H1 (cell line): ENCODE measurements at regions not wholly inside any gene's neighbourhood (a gene's known extent, or its start where the extent isn't known, plus 50 kb on each side); places are given as distances from the start of the nearest gene placed in this dataset.

Experiments
- CTCF ChIA-PET: fragments of 300-600 bp; sonication (Branson Sonifier 250); formaldehyde crosslinking; loops from one replicate; lab custom pipeline; 2021; ENCODE audit not compliant: partially characterized antibody; lab: Charles Lee
- POLR2A ChIA-PET: fragments of 300-600 bp; sonication (Branson Sonifier 250); formaldehyde crosslinking; loops from one replicate; lab custom pipeline; 2021; ENCODE audit warnings: inconsistent platforms; ENCODE audit not compliant: partially characterized antibody; lab: Charles Lee
- DNase-seq, 2 experiments: peaks; one replicate each; pipeline versions ENCODE4 v3.0.0 to v3.0.0-alpha.2; 2010 to 2022; ENCODE audit warnings: low spot score in 2 of 2, low read depth in 1 of 2, mixed read lengths in 1 of 2
- FAIRE-seq: peaks from 2 replicates; lab custom pipeline; 2011; peaks lifted over from hg19 to GRCh38; lab: Jason Lieb, UNC
- H2AFZ ChIP-seq: 2 replicates; pipeline ENCODE4 v1.8.1; 2012; ENCODE audit warnings: low read length, inconsistent platforms
- H2AK5ac ChIP-seq: 2 replicates; pipeline ENCODE4 v1.6.1; 2013; ENCODE audit warnings: low read depth, low read length
- H2BK120ac ChIP-seq: replicated peaks from 2 replicates; pipeline ENCODE3; 2013; ENCODE audit warnings: low read depth, low read length, inconsistent platforms
- H2BK12ac ChIP-seq: 2 replicates; pipeline ENCODE4 v1.6.1; 2013; ENCODE audit warnings: low read depth, low read length
- H2BK15ac ChIP-seq: 2 replicates; pipeline ENCODE4 v1.6.1; 2013; ENCODE audit warnings: low read length
- H2BK20ac ChIP-seq: 2 replicates; pipeline ENCODE4 v1.6.1; 2013; ENCODE audit warnings: low read length
- H2BK5ac ChIP-seq: 2 replicates; pipeline ENCODE4 v1.6.1; 2013; ENCODE audit warnings: low read depth, low read length
- H3K14ac ChIP-seq: 2 replicates; pipeline ENCODE4 v1.6.1; 2013; ENCODE audit warnings: inconsistent platforms; ENCODE audit not compliant: insufficient read length
- H3K18ac ChIP-seq: 2 replicates; pipeline ENCODE4 v1.6.1; 2013; ENCODE audit warnings: low read length; ENCODE audit errors: extremely low read depth
- H3K23ac ChIP-seq: 2 replicates; pipeline ENCODE4 v1.6.1; 2013; ENCODE audit warnings: inconsistent platforms; ENCODE audit not compliant: insufficient read length
- H3K23me2 ChIP-seq: 2 replicates; pipeline ENCODE4 v1.6.1; 2013; ENCODE audit warnings: low read depth, low read length
- H3K27ac ChIP-seq: 2 replicates; pipeline ENCODE4 v1.6.1; 2011; ENCODE audit warnings: low read depth, low read length, inconsistent platforms
- H3K27me3 ChIP-seq, 4 experiments: replicated peaks in 1 of 4; 1 replicate in 1 of 4; 2 replicates in 3 of 4; pipeline versions ENCODE4 v1.6.1 to v1.8.1; 2011 to 2013; ENCODE audit warnings: low read length in 3 of 4, mild to moderate bottlenecking in 3 of 4, inconsistent platforms in 2 of 4, mixed read lengths in 2 of 4, moderate library complexity in 1 of 4; ENCODE audit not compliant: control insufficient read depth in 3 of 4, insufficient read depth in 3 of 4; ENCODE audit errors: extremely low read depth in 1 of 4
- H3K36me3 ChIP-seq, 4 experiments: 2 replicates each; pipeline versions ENCODE4 v1.6.1 to v1.8.1; 2011 to 2013; ENCODE audit warnings: mild to moderate bottlenecking in 4 of 4, low read length in 3 of 4, moderate library complexity in 2 of 4, control low read depth in 1 of 4, inconsistent platforms in 1 of 4; ENCODE audit not compliant: insufficient read depth in 4 of 4, control insufficient read depth in 2 of 4
- H3K4ac ChIP-seq: replicated peaks from 2 replicates; pipeline ENCODE3; 2013; ENCODE audit warnings: low read length, low read depth, mixed read lengths, inconsistent platforms; ENCODE audit not compliant: insufficient read length
- H3K4me1 ChIP-seq, 4 experiments: replicated peaks in 1 of 4; 1 replicate in 1 of 4; 2 replicates in 3 of 4; pipeline versions ENCODE4 v1.6.1 to v1.8.1; 2011 to 2013; ENCODE audit warnings: low read length in 3 of 4, inconsistent platforms in 2 of 4, mixed read lengths in 1 of 4; ENCODE audit not compliant: insufficient read depth in 4 of 4, control insufficient read depth in 3 of 4
- H3K4me2 ChIP-seq, 2 experiments: 2 replicates each; pipeline versions ENCODE4 v1.6.1 to v1.8.1; 2011 to 2013; ENCODE audit warnings: low read depth in 2 of 2, low read length in 2 of 2, control low read depth in 1 of 2, inconsistent platforms in 1 of 2, mild to moderate bottlenecking in 1 of 2; ENCODE audit not compliant: insufficient read depth in 1 of 2
- H3K4me3 ChIP-seq, 4 experiments: fragments of 200-600, 300-600 bp in 1 of 4; sonication (generic), shearing (Covaris generic), sonication (Bioruptor Twin) in 1 of 4; 2 replicates each; pipeline versions ENCODE4 v1.5.1 to v1.8.1; 2011 to 2016; ENCODE audit warnings: low read length in 4 of 4, low read depth in 3 of 4, control low read depth in 2 of 4, inconsistent platforms in 2 of 4, mild to moderate bottlenecking in 2 of 4, mixed read lengths in 1 of 4, moderate library complexity in 1 of 4; ENCODE audit not compliant: insufficient read depth in 2 of 4; ENCODE audit errors: extremely low read depth in 1 of 4
- H3K56ac ChIP-seq: replicated peaks from 2 replicates; pipeline ENCODE3; 2013; ENCODE audit warnings: low read depth, mild to moderate bottlenecking, mixed read lengths, low read length, inconsistent platforms; ENCODE audit not compliant: insufficient read length
- H3K79me1 ChIP-seq: 2 replicates; pipeline ENCODE4 v1.6.1; 2013; ENCODE audit warnings: low read depth, low read length, control low read depth
- H3K79me2 ChIP-seq, 2 experiments: 2 replicates each; pipeline versions ENCODE4 v1.6.1 to v1.8.1; 2012 to 2013; ENCODE audit warnings: low read length in 2 of 2, mild to moderate bottlenecking in 2 of 2, inconsistent platforms in 1 of 2; ENCODE audit not compliant: insufficient read depth in 2 of 2, control insufficient read depth in 1 of 2
- H3K9ac ChIP-seq, 4 experiments: replicated peaks in 1 of 4; 1 replicate in 1 of 4; 2 replicates in 3 of 4; pipeline versions ENCODE4 v1.6.1 to v1.8.1; 2011 to 2013; ENCODE audit warnings: low read depth in 3 of 4, low read length in 3 of 4, control low read depth in 2 of 4, mild to moderate bottlenecking in 2 of 4, moderate library complexity in 2 of 4, inconsistent platforms in 1 of 4; ENCODE audit errors: extremely low read depth in 1 of 4
- H3K9me3 ChIP-seq, 2 experiments: 2 replicates each; pipeline versions ENCODE4 v1.6.1 to v1.8.1; 2012 to 2013; ENCODE audit warnings: mild to moderate bottlenecking in 2 of 2, moderate library complexity in 2 of 2, control low read depth in 1 of 2, inconsistent platforms in 1 of 2, low read depth in 1 of 2, low read length in 1 of 2, mixed read lengths in 1 of 2; ENCODE audit not compliant: insufficient read depth in 2 of 2
- H4K20me1 ChIP-seq, 2 experiments: replicated peaks in 1 of 2; 2 replicates each; pipeline versions ENCODE3 to v1.8.1; 2011 to 2013; ENCODE audit warnings: inconsistent platforms in 2 of 2, low read length in 2 of 2, mild to moderate bottlenecking in 1 of 2; ENCODE audit not compliant: insufficient read depth in 2 of 2, control insufficient read depth in 1 of 2
- H4K5ac ChIP-seq: 2 replicates; pipeline ENCODE4 v1.6.1; 2013; ENCODE audit warnings: low read length, low read depth, mixed read lengths, inconsistent platforms; ENCODE audit not compliant: insufficient read length
- H4K8ac ChIP-seq: 2 replicates; pipeline ENCODE4 v1.8.0; 2013; ENCODE audit warnings: mild to moderate bottlenecking, moderate library complexity, low read length, inconsistent platforms; ENCODE audit not compliant: insufficient read depth; ENCODE audit errors: extremely low read depth
- H4K91ac ChIP-seq: replicated peaks from 2 replicates; pipeline ENCODE3; 2013; ENCODE audit warnings: low read length, mixed read lengths, inconsistent platforms; ENCODE audit not compliant: insufficient read length
- CHD1 ChIP-seq: IDR thresholded peaks from 2 replicates; pipeline ENCODE4 v1.6.1; 2012; ENCODE audit warnings: low read depth, low read length, improper control_type of control experiment
- CHD2 ChIP-seq: IDR thresholded peaks from 2 replicates; pipeline ENCODE4 v1.6.1; 2012; ENCODE audit warnings: low read length, improper control_type of control experiment
- HDAC6 ChIP-seq: IDR thresholded peaks from one replicate; pipeline ENCODE4 v1.7.1; 2012; ENCODE audit warnings: low read depth, mild to moderate bottlenecking, inconsistent platforms, low read length, moderate library complexity
- RXRA ChIP-seq: IDR thresholded peaks from 2 replicates; pipeline ENCODE4 v1.6.1; 2011; ENCODE audit warnings: low read depth, mild to moderate bottlenecking, low read length, moderate library complexity; ENCODE audit not compliant: insufficient read depth
- SAP30 ChIP-seq: fragments of 300-600 bp; sonication (generic); IDR thresholded peaks from 2 replicates; pipeline ENCODE4 v1.7.1; 2012; ENCODE audit warnings: low read length, moderate library complexity, mild to moderate bottlenecking, inconsistent platforms; ENCODE audit not compliant: insufficient read depth, insufficient replicate concordance
- SIN3A ChIP-seq, 2 experiments: IDR thresholded peaks in 1 of 2; conservative IDR thresholded peaks in 1 of 2; 2 replicates each; pipeline ENCODE4 v1.6.1; 2011 to 2012; ENCODE audit warnings: low read length in 2 of 2, improper control_type of control experiment in 1 of 2, low read depth in 1 of 2, mild to moderate bottlenecking in 1 of 2
- SIX5 ChIP-seq: IDR thresholded peaks from 2 replicates; pipeline ENCODE4 v1.6.1; 2011; ENCODE audit warnings: mild to moderate bottlenecking, low read depth, low read length
- SP2 ChIP-seq: IDR thresholded peaks from 2 replicates; pipeline ENCODE4 v1.6.1; 2012; ENCODE audit warnings: mild to moderate bottlenecking, low read length, inconsistent platforms
- SRF ChIP-seq: IDR thresholded peaks from 2 replicates; pipeline ENCODE4 v1.6.1; 2011; ENCODE audit warnings: mild to moderate bottlenecking, low read depth, low read length, moderate library complexity
- WGBS, 2 experiments: shearing (Covaris generic) in 1 of 2; methylation state at CpG; one replicate each; pipeline versions ENCODE4 v1.1.6 to v1.1.7; 2013 to 2015; ENCODE audit warnings: low lambda C conversion rate in 2 of 2, mixed read lengths in 2 of 2, inconsistent platforms in 1 of 2, low coverage in 1 of 2, missing lambda C conversion rate in 1 of 2; ENCODE audit not compliant: insufficient replicate concordance in 2 of 2, insufficient coverage in 1 of 2, insufficient read length in 1 of 2; ENCODE audit errors: extremely low coverage in 1 of 2, missing lambda C conversion rate in 1 of 2; 5-methylcytosine and 5-hydroxymethylcytosine counted together

DNA sequence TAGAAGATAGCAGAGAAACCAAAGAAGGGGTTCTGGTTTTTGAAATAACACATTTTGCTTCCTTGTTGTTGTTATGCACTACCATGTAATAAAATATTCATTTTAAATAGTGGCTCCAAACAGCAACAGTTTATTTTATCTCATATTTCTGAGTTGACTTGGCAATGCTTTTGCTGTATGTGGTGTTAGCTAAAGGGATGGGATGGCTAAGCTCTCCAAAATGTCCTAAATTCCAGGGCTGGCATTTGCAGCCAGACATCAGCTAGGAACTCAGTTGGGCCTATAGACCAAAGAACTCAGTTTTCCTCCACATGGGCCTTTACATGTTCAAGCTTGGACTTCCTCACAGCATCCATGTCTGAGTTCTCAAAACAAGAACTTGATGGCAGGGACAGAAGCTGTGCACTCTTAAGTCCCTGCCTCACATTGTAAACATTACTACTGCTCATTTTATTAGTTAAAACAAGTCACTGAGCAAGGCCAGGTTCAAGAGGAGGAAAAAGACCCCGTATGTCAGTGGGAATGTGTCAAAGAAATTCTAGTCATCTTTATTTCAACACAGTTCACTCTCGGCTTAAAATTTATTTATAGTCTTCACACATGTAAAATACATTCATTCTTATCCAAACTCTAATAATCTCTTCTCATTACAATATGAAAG lies 819.3 kb upstream of the PCDH20 start:
- H3K18ac ChIP-seq: no peak overlapping the region
- TF ChIP-seq SIX5 (no peak), SP2 (no peak), CHD2 (no peak), SRF (no peak), HDAC6 (no peak), RXRA (no peak), SIN3A (conservative IDR thresholded peaks at IDR 0.05 in 1 of 2, IDR thresholded peaks at IDR 0.05 in 1 of 2; ENCODE audit: low read depth in 1 of 2, low read length in 2 of 2) (no peak), CHD1 (no peak), SAP30 (no peak)
- H4K20me1 ChIP-seq: no peaks in the 10 kb centered on the region
- H3K4ac ChIP-seq: no peak overlapping the region
- no peak overlapping the region for H2AFZ ChIP-seq
- H2BK20ac ChIP-seq: no peak overlapping the region
- H2BK120ac ChIP-seq: no peak overlapping the region
- H3K79me1 ChIP-seq: no peaks in the 10 kb centered on the region
- H3K23me2 ChIP-seq: no peaks in the 10 kb centered on the region; the same call in 1 of the 2 replicates
- H3K36me3 ChIP-seq: no peaks in the 10 kb centered on the region
- H3K23ac ChIP-seq: no peak overlapping the region
- no peak overlapping the region for H3K4me3 ChIP-seq
- no peak overlapping the region for H3K27ac ChIP-seq
- no peak overlapping the region for H4K91ac ChIP-seq
- DNase-seq: no peak
- no peak overlapping the region for H2BK12ac ChIP-seq
- no peak overlapping the region for H4K5ac ChIP-seq
- no peaks in the 10 kb centered on the region for H3K9me3 ChIP-seq
- H3K4me1 ChIP-seq: peaks cover 0 to 3% (median 0%) of the 10 kb centered on the region in 4 experiments; a peak in 1 of 7 replicates
- no peak overlapping the region for H3K14ac ChIP-seq
- no peak overlapping the region for H3K4me2 ChIP-seq
- H3K27me3 ChIP-seq: no peaks in the 10 kb centered on the region
- no peak overlapping the region for H2AK5ac ChIP-seq
- H4K8ac ChIP-seq: no peak overlapping the region
- H3K56ac ChIP-seq: no peak overlapping the region
- no peak overlapping the region for H2BK15ac ChIP-seq
- POLR2A ChIA-PET: no interaction called here
- CTCF ChIA-PET: interaction anchor here (0.6 kb wide), 1 partner anchor 32 kb away, joined by 4 read pairs; no protein-coding TSS in a partner anchor
- no peaks in the 10 kb centered on the region for H3K79me2 ChIP-seq
- H2BK5ac ChIP-seq: no peak overlapping the region
- 83% methylated on average over 2 of the region's 2 CpGs; no CpG with 5 or more reads in 1 of the 2 experiments for WGBS, 2 experiments
- FAIRE-seq: no peak
- H3K9ac ChIP-seq: no peak overlapping the region
